ENCODE measurements at regions not wholly inside any gene's neighbourhood (a gene's known extent, or its start where the extent isn't known, plus 50 kb on each side); places are given as distances from the start of the nearest gene placed in this dataset.

GRCh38 chr6:105987516-105987915 lies 98.6 kb upstream of the PRDM1 start:
- DNase-seq (ENCODE audit: low spot score) = no peak
- in situ Hi-C loops (cut with MboI; ENCODE audit: low sequenced_read_pairs, unreplicated experiment) = no loop called here
- TF ChIP-seq, protein P1, sequence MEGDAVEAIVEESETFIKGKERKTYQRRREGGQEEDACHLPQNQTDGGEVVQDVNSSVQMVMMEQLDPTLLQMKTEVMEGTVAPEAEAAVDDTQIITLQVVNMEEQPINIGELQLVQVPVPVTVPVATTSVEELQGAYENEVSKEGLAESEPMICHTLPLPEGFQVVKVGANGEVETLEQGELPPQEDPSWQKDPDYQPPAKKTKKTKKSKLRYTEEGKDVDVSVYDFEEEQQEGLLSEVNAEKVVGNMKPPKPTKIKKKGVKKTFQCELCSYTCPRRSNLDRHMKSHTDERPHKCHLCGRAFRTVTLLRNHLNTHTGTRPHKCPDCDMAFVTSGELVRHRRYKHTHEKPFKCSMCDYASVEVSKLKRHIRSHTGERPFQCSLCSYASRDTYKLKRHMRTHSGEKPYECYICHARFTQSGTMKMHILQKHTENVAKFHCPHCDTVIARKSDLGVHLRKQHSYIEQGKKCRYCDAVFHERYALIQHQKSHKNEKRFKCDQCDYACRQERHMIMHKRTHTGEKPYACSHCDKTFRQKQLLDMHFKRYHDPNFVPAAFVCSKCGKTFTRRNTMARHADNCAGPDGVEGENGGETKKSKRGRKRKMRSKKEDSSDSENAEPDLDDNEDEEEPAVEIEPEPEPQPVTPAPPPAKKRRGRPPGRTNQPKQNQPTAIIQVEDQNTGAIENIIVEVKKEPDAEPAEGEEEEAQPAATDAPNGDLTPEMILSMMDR (IDR thresholded peaks at IDR 0.05; ENCODE audit: borderline replicate concordance, control extremely low read depth, extremely low read depth, insufficient read depth, missing control alignments) = no peak

DNA sequence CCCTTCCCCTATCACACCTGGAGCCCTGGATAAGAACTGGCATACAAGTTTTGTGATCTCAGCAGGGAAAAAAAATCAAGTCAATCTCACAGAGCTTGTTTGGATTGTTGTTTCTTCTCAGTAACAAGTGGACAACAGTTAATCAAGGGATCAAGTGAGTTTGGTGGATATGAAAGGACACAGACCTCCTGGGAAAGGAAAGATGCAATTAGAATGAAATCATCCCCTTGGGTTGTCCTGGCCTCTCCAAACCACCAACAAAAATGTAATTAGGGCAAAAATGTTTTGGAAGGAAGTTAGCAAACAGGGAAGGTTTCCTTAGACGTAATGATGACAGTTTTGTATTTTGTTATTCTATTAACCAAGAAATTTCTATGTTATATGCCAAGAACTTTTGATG lies 99.1 kb upstream of the PRDM1 start:
- in situ Hi-C loops (cut with MboI; ENCODE audit: low sequenced_read_pairs, unreplicated experiment) = no loop called here
- TF ChIP-seq, protein P1 (IDR thresholded peaks at IDR 0.05; ENCODE audit: borderline replicate concordance, control extremely low read depth, extremely low read depth, insufficient read depth, missing control alignments) = no peak
- no peak for DNase-seq (ENCODE audit: low spot score)

- no peak for DNase-seq (ENCODE audit: low spot score)
- TF ChIP-seq, protein P1 (IDR thresholded peaks at IDR 0.05; ENCODE audit: borderline replicate concordance, control extremely low read depth, extremely low read depth, insufficient read depth, missing control alignments) = no peak
- in situ Hi-C loops (cut with MboI; ENCODE audit: low sequenced_read_pairs, unreplicated experiment) = no loop called here
Measured at GRCh38 chr6:105985816-105986632, 100.1 kb upstream of the PRDM1 start.

DNA sequence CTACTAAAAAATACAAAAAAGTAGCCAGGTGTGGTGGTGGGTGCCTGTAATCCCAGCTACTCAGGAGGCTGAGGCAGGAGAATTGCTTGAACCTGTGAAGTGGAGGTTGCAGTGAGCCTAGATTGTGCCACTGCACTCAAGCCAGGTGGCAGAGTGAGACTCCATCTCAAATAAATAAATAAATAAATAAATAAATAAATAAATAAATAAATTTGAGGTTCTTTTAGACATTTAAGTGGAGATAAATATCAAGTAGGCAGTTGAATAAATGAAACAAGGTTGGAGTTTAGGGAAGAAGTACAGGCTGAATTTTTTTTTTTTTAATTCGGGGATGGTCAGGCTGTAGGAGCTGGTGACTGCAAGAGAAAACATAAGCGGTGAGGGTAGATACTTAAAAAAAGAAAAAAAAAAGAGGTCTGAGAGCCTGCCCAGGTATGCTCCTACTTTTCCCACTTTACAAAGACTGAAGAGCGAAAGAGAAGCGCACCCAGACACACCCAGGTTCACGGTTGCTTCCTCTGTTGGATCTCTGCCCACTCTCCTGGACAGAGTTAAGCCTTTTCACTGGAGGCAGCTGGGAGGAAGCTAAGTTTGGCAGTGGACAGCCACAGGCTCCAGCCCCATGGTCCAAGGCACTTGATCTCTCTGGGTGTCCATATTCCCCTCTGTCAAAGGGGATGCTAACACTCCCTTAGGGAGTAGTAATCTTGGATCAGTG lies 100.9 kb upstream of the PRDM1 start:
- TF ChIP-seq, protein P1 (IDR thresholded peaks at IDR 0.05; ENCODE audit: borderline replicate concordance, control extremely low read depth, extremely low read depth, insufficient read depth, missing control alignments) = no peak
- DNase-seq (ENCODE audit: low spot score) = no peak
- in situ Hi-C loops (cut with MboI; ENCODE audit: low sequenced_read_pairs, unreplicated experiment) = no loop called here

DNA sequence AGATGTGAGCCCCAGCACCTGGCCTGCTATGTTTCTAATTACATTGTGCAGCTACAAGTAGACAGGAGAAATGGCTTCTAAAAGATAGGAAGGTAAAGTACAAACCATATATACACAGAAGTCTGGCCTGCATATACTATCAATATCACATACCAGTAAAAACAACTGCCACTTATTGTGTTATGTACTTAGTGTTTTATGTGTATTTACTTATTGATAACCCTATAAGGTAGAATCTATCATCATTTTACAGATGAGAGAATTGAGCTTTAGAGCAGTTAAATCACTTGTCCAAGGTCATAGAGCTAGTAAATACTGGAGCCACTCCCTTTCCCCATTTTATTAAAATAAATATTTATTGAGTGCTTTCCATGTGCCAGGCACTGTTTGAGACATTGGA lies 102.4 kb upstream of the PRDM1 start:
- TF ChIP-seq, protein P1 (IDR thresholded peaks at IDR 0.05; ENCODE audit: borderline replicate concordance, control extremely low read depth, extremely low read depth, insufficient read depth, missing control alignments) = no peak
- no peak for DNase-seq (ENCODE audit: low spot score)
- in situ Hi-C loops (cut with MboI; ENCODE audit: low sequenced_read_pairs, unreplicated experiment) = no loop called here

GRCh38 chr6:105982761-105983540 lies 103.2 kb upstream of the PRDM1 start:
- in situ Hi-C loops (cut with MboI; ENCODE audit: low sequenced_read_pairs, unreplicated experiment) = no loop called here
- TF ChIP-seq, protein P1 (IDR thresholded peaks at IDR 0.05; ENCODE audit: borderline replicate concordance, control extremely low read depth, extremely low read depth, insufficient read depth, missing control alignments) = no peak
- no peak for DNase-seq (ENCODE audit: low spot score)
